GM18502 (cell line): ENCODE measurements at regions not wholly inside any gene's neighbourhood (a gene's known extent, or its start where the extent isn't known, plus 50 kb on each side); places are given as distances from the start of the nearest gene placed in this dataset.
"Not testable (repeated sequence)": the region's sequence is repeated elsewhere in the genome, so short reads cannot be mapped to it uniquely, and the experiment has no call there.

Source experiments
- ATAC-seq: cut with Tn5 transposase; IDR thresholded peaks from one replicate; pipeline ENCODE4 v1.9.1; 2021; ENCODE audit warnings: mild to moderate bottlenecking; ENCODE audit not compliant: unreplicated experiment, poor library complexity

DNA sequence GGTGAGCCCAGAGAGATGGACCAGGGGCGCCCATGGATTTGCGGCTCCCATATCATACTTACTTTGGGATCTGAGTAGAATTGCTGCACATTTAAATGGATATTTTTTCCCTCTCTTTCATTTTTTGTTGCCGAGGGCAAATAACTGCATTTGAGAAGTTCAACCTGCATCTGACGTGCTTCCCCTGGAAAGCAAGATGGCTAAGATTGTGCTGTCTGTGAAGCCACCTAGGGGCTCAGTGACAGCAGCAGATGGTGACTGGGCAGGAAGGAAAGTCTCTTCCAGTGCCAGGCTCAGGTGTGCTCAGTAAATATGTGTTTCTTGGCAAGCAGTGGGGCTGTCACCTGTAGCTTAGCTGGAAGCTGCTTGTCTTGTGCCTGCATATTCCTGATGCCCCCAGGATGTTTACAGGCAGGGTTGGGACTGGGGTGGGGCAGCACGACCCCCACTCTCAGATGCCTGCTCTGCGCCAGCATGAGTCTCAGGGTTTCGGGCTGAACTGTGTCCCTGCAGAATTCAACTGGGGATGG is 59.8 kb upstream of the ETV3 start:
- ATAC-seq = no peak

DNA sequence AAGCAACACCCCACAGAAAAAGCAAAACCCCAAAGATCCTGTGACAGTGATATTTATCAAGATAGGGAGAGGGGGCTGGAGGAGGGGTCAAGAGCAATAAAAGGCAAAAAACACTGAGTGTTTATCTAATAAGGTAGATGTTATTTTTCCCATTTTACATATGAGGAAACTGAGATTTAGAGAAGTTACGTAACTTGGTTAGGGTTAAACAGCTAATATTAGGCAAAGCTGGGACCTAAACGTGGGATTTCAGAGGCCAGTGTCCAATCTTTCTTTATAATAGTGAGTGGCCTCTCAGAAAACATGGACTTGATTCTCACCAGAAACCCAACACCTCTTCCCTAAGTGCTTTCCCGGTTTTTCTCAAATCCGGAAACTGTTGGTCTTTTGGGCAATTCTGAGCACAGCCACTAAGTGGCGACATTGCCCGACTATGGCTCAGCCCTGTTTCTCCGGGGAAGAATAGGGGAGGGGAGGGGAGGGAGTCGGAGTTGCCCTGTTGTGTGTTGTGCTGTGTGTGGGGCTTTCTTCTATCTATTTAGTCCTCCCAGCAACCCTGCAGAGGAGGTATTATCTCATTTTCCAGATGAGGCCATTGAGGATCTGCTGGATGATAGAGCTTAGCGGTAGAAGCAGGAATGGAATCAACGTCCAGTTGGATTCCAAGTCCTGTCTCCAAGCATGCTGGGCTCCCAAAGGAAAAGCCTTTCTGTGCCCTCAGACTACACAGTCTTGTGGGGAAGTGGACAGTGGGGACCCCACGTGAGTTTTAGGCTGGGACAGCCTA is 58.7 kb upstream of the ETV3 start:
- not testable (repeated sequence) for ATAC-seq

DNA sequence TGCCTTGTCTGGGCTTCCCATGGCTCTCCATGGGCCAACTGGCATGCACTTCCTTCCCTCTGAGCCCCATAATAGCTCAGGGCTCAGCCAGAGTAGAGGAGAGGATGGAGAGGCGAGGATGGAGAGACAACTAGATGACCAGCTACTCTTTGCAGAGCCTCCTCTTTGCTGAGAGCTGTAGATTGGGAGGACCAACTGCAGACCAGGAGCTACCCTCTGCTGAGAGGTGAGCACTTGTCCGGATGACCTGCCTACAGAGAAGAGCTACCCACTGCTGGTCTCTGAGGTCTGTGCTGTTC is 58.0 kb upstream of the ETV3 start:
- no peak for ATAC-seq

DNA sequence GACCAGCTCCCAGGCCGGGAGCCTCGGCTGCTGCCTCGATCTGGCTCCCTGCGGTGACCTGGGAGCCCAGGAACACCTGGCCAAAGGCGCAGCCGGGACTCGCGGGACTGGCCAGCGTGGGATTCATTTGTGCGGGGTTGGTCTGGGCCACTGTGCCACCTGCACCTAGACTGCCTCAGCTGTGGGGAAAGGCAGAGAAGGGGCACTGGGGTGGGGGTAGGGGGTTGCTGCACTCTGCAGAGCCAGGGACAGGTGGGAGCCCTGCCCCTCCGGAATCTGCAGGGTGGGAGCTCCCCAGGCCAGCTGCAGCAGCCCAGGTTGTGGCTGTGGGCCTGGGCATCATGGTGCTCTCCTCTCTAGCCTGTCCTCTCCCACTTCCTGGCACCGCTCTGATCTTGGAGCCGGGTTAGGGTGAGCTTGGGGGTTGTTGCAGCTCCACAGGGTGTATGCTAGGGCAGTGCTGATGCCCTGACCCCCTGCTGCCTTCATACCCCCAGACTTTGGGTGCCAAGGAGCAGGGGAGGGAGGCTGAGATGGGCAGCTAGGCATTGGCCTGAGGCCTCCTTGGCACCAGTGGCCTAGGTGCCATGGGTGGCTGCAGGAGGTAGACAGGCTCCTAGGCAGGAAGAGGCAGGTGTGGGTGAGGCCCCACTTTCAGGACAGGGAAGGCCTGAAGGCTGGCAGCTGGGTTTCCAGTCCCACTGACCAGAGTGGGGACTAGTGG is 57.5 kb upstream of the ETV3 start:
- ATAC-seq = no peak

DNA sequence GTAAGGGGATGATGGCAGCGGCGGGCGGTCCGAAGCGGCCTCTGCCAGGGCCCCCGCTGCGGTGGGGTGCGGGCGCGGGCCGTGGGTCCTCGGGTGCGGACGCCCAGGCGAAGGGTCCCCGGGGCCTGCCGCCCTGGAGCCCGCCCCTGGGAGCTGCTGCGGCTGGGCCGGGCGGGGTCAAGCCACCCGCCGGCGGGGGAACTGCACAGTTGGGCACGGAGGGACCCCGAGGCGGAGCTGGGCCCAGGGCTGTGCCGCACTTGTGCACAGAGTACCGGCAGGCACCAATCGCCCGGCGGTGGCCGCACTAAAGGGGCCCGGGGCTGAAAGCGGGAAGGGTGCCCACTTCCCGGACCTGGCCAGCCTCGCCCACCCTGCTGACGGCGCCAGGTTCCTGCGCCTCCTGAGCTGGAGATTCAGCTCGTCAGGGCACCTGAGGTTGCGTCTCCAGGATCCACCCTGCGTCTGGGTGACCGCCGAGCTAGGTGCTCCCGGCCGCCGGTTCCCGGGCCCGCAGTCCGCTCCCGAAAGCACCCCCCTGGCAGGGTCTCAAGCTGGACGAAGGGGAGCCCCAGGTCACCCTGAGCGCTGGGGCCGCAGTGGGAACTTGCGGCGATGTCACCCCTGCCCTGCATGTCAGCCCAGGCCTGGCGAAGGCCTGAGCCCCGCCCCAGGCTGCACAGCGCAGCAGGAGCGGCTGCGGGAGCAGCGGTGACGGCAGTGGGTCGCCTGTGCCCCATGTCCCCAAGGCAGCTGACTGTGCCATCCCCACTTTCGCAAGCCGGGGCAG is 56.7 kb upstream of the ETV3 start:
- ATAC-seq = no peak

DNA sequence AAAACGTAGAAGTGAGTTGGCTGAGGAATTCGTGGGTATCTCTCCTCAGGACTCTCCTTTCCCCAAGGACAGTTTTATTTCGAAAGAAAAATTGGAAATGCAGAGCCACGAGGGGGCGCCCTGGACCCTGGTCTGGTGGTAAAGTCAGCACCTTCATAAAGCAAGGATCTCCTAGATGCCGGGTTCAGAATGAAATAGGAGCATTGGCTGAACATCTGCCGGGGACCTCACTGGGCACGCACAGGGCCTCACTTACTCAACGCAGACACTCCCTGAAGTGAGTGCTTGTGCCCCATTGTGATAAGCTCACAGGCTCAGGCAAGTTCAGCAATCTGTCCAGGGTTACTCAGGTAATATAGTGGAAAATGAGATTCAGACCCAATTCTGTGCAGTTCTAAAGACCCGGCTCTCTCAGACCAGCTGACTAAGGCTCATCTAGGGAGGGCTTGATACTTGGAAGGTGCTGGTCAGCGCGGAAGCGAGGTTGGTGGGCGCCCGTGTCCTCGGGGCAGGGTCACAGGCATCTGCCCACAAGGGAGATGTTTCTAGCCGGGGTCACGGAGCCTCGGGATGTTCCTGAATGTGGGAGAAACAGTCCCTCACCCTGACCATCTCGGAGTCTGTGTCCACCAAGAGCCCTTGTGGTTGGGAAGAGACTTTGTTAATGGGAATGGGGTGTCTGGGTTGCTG is 55.7 kb upstream of the ETV3 start:
- ATAC-seq = no peak

DNA sequence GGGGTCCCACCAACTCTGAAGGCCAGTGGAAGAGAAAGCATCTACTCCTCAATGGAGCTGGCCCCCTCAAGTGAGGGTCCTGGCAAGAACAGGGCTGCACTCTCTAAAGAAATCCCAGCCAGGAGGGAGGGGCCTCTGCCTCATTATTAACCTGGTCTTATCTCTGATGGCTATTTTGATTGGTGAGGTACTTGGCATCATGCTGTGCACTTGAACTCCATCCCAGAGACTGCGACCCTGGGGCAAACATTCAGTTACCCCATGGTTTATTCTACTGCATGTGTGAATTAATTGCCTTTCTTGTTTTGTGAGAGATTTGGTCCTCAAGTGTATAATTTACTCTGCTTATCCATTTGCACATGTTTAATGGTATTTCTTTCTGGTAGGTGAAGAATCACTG is 55.0 kb upstream of the ETV3 start:
- ATAC-seq = no peak

DNA sequence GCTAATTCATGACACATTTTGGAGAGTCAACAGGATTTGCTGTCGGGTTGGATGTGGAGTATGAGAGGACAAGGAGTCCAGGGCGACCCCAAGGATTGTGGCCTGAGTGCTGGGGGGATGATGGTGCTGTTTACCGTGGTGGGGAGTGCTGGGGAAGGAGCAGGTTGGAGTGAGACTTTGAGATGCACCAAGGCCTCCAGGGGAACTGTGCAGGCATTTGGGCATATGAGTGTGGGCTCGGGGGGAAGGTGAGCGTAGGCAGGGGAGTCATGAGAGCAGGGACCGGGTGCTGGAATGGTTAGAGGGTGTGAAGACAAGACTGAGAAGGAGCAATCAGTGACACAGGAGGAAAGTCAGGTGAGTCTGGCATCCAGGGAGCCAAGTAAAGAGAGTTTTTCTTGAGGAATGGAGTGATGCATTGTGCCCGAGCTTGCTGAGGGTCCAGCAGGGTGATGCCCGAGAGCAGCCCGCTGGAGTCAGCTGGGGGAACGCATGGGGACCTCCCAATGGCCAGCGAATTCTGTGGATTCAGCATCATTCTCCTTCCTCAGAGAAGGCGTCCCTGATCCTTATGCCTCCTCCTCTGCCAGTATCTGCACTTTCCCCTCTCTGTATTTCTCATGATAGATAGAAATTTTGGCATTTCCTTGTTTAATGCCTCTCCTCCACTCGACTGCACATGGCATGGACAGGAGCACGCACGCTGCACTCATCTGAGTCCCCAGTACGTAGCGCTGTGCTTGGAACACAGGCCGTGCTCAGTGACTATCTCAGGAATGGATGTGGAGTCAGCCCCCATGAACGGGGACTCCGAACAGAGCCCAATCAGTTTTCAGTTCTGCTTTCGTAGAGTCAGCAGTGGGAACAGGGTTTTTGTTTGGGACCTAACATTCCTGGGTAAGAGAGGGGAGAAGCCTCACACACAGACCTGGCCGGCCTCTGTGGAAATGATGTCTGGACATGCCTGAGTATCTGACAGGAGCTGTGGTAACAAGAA is 52.1 kb upstream of the ETV3 start:
- ATAC-seq = no peak

DNA sequence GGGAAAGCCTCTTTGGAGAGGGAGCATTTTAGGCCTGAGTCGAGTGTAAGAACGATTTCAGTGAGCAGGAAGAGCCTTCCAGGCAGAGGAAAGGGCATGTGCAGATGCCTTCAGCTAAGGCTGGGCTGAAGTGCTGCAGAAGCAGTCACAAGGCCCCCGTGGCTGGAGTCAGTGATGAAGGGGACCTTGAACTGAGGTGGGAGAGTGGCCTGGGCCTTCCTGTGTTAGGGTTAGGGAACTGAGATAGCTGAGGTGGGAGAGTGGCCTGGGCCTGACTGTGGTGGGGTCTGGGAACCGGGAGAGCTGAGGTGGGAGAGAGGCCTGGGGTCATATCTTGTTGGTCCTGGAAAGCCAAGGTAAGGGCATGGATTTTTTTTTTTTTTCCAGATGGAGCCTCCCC is 50.9 kb upstream of the ETV3 start:
- ATAC-seq = no peak
